NB4 (cell line): ENCODE measurements at regions not wholly inside any gene's neighbourhood (a gene's known extent, or its start where the extent isn't known, plus 50 kb on each side); places are given as distances from the start of the nearest gene placed in this dataset.

ENCODE experiments used
- TF ChIP-seq, protein P1 (sequence below): IDR thresholded peaks from one replicate; pipeline ENCODE4 v1.5.1; 2012; ENCODE audit warnings: low read depth, low read length
- TF ChIP-seq, protein P2 (sequence below): IDR thresholded peaks from 2 replicates; pipeline ENCODE4 v1.6.1; 2011; ENCODE audit warnings: low read depth, low read length

DNA sequence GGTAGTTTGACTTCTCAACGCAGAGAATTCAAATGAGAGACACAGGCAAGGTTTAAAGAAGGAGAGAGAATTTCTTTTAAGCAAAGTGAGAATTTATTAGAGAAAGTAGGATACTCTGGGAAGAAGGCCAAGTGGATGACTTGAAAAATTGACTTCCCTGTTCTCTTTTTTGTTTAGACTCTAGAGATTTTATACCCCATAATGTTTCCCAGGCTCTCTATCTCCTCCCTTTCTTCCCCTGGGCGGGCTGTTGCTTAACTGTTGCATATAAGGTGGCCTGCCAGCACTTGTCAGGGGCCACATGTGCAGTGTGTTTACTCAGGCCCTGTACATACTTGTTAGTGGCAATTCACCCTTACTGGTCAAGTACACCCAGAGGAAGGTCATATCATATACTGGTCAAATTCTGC lies 403.7 kb downstream of the SLC6A15 start:
- TF ChIP-seq, protein P1, sequence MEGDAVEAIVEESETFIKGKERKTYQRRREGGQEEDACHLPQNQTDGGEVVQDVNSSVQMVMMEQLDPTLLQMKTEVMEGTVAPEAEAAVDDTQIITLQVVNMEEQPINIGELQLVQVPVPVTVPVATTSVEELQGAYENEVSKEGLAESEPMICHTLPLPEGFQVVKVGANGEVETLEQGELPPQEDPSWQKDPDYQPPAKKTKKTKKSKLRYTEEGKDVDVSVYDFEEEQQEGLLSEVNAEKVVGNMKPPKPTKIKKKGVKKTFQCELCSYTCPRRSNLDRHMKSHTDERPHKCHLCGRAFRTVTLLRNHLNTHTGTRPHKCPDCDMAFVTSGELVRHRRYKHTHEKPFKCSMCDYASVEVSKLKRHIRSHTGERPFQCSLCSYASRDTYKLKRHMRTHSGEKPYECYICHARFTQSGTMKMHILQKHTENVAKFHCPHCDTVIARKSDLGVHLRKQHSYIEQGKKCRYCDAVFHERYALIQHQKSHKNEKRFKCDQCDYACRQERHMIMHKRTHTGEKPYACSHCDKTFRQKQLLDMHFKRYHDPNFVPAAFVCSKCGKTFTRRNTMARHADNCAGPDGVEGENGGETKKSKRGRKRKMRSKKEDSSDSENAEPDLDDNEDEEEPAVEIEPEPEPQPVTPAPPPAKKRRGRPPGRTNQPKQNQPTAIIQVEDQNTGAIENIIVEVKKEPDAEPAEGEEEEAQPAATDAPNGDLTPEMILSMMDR: no peak
- TF ChIP-seq, protein P2, sequence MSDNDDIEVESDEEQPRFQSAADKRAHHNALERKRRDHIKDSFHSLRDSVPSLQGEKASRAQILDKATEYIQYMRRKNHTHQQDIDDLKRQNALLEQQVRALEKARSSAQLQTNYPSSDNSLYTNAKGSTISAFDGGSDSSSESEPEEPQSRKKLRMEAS: no peak
